GM12878 (cell line): ENCODE measurements at regions not wholly inside any gene's neighbourhood (a gene's known extent, or its start where the extent isn't known, plus 50 kb on each side); places are given as distances from the start of the nearest gene placed in this dataset.

Experiments used
- ATAC-seq: fragments of 200-7000 bp; cut with Tn5 transposase; 3 replicates; pipeline ENCODE4 v1.9.1; 2020; ENCODE audit warnings: mild to moderate bottlenecking, moderate library complexity
- BruUV-seq: library from RNA; stranded (reverse); fragments of 400-500 nt; replicated peaks from 2 replicates; lab custom pipeline; 2021; lab: Mats Ljungman, UMichigan
- CTCF ChIA-PET: fragments of 300-600 bp; sonication (Branson Sonifier 250); formaldehyde crosslinking; extraction: SDS; loops from one replicate; lab custom pipeline; 2021; ENCODE audit warnings: inconsistent platforms; lab: Yijun Ruan, JAX
- POLR2A ChIA-PET: fragments of 350-600 bp; formaldehyde crosslinking; extraction: SDS; loops from one replicate; lab custom pipeline; 2021; ENCODE audit warnings: inconsistent platforms; lab: Charles Lee
- RAD21 ChIA-PET: fragments of 300-600 bp; sonication (Branson Sonifier 250); formaldehyde crosslinking; loops from one replicate; lab custom pipeline; 2023; ENCODE audit warnings: antibody characterized with exemption; ENCODE audit not compliant: unreplicated experiment; lab: Charles Lee
- SMC1A ChIA-PET: fragments of 300-600 bp; sonication (Branson Sonifier 250); formaldehyde crosslinking; loops from one replicate; lab custom pipeline; 2023; ENCODE audit not compliant: unreplicated experiment, uncharacterized antibody; lab: Charles Lee
- DNase-seq: peaks from one replicate; pipeline ENCODE4 v3.0.0-alpha.2; 2011; ENCODE audit warnings: low read depth, low spot score
- FAIRE-seq: peaks from 3 replicates; lab custom pipeline; 2011; peaks lifted over from hg19 to GRCh38; lab: Jason Lieb, UNC
- H2AFZ ChIP-seq: 2 replicates; pipeline ENCODE4 v1.6.0; 2011; ENCODE audit warnings: low read depth, low read length, control low read depth; ENCODE audit not compliant: control insufficient read depth
- H3K27ac ChIP-seq: 2 replicates; pipeline ENCODE4 v1.5.1; 2011; ENCODE audit warnings: control low read depth; ENCODE audit not compliant: control insufficient read depth, insufficient read depth
- H3K27me3 ChIP-seq, 2 experiments: replicated peaks in 1 of 2; 2 replicates each; pipeline versions ENCODE4 v1.6.0 to v1.6.1; 2011; ENCODE audit warnings: low read length in 1 of 2; ENCODE audit not compliant: control insufficient read depth in 2 of 2, insufficient read depth in 2 of 2
- H3K36me3 ChIP-seq, 2 experiments: 2 replicates each; pipeline ENCODE4 v1.5.1; 2011; ENCODE audit warnings: low read length in 1 of 2; ENCODE audit not compliant: control insufficient read depth in 2 of 2, insufficient read depth in 2 of 2
- H3K4me1 ChIP-seq: 2 replicates; pipeline ENCODE4 v1.6.1; 2011; ENCODE audit warnings: mild to moderate bottlenecking, low read length, moderate library complexity, mixed read lengths; ENCODE audit not compliant: control insufficient read depth, insufficient read depth
- H3K4me2 ChIP-seq: 2 replicates; pipeline ENCODE4 v1.6.0; 2011; ENCODE audit warnings: control low read depth; ENCODE audit not compliant: control insufficient read depth, insufficient read depth
- H3K4me3 ChIP-seq: fragments of 200-600 bp; sonication (generic); 2 replicates; pipeline ENCODE4 v1.5.1; 2016
- H3K79me2 ChIP-seq: 2 replicates; pipeline ENCODE4 v1.6.0; 2011; ENCODE audit warnings: low read length; ENCODE audit not compliant: control insufficient read depth, insufficient read depth
- H3K9ac ChIP-seq: 2 replicates; pipeline ENCODE4 v1.8.0; 2011; ENCODE audit warnings: low read length, control low read depth, mixed read lengths; ENCODE audit not compliant: control insufficient read depth, insufficient read depth
- H3K9me3 ChIP-seq: replicated peaks from 3 replicates; pipeline ENCODE4 v1.5.1; 2011; ENCODE audit warnings: mild to moderate bottlenecking, low read length; ENCODE audit not compliant: control insufficient read depth, insufficient read depth
- H4K20me1 ChIP-seq: 2 replicates; pipeline ENCODE4 v1.6.0; 2011; ENCODE audit not compliant: control insufficient read depth, insufficient read depth
- ATF7 ChIP-seq: fragments of 450-650 bp; IDR thresholded peaks from 2 replicates; pipeline ENCODE4 v1.6.1; 2016; ENCODE audit warnings: low read depth, mild to moderate bottlenecking
- EED ChIP-seq: sonication (generic); IDR thresholded peaks from 2 replicates; pipeline ENCODE4 v1.6.1; 2016; ENCODE audit warnings: antibody characterized with exemption, low read depth
- NBN ChIP-seq: fragments of 450-650 bp; IDR thresholded peaks from 2 replicates; pipeline ENCODE4 v1.6.1; 2016
- NR2F1 ChIP-seq: fragments of 450-650 bp; conservative IDR thresholded peaks from 2 replicates; pipeline ENCODE4 v1.6.1; 2017; ENCODE audit warnings: mild to moderate bottlenecking
- ZBTB40 ChIP-seq: fragments of 450-650 bp; IDR thresholded peaks from 2 replicates; pipeline ENCODE4 v1.6.1; 2016; ENCODE audit warnings: mild to moderate bottlenecking, moderate library complexity, borderline replicate concordance
- WGBS: methylation state at CpG from one replicate; pipeline ENCODE4 v1.1.6; 2016; ENCODE audit warnings: low lambda C conversion rate; ENCODE audit not compliant: insufficient replicate concordance, insufficient coverage; ENCODE audit errors: missing lambda C conversion rate; 5-methylcytosine and 5-hydroxymethylcytosine counted together
- in situ Hi-C: fragments of 300-500 bp; cut with MboI; formaldehyde crosslinking; loops from 9 replicates; pipeline ENCODE4 v1.14.3; 2018; ENCODE audit warnings: mixed read lengths
- intact Hi-C: fragments of 100-400 bp; cut with micrococcal nuclease; formaldehyde crosslinking; loops from one replicate; pipeline ENCODE4 v1.14.2; 2022; ENCODE audit not compliant: unreplicated experiment
- TF ChIP-seq, protein P1 (sequence below): IDR thresholded peaks from 2 replicates; pipeline ENCODE4 v1.6.1; 2012; ENCODE audit warnings: low read depth, low read length, improper control_type of control experiment
- TF ChIP-seq, protein P2 (sequence below): IDR thresholded peaks from 2 replicates; pipeline ENCODE4 v1.6.1; 2011; ENCODE audit warnings: borderline replicate concordance, low read depth, mild to moderate bottlenecking, moderate library complexity, low read length; ENCODE audit not compliant: insufficient read depth, poor library complexity, severe bottlenecking

DNA sequence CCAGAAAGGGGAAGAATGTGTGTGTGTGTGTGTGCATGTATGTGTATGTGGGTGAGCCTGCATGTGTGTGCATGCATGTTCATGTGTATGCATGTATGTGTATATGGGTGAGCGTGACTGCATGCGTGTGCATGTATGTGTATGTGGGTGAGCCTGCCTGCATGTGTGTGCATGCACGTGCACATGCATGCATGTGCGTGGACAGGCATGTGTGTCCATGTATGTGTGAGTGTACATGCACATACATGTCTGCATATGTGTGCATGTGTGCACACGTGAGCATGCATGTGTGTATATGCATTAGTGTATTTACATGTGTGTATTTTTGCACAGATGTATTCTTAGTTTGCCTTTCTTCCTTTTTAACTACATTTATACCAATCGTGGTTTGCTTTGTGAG lies 601.5 kb downstream of the QKI start:
- ChIA-PET SMC1A (no interaction called here), RAD21 (no interaction called here), POLR2A (no interaction called here), CTCF (no interaction called here)
- Histone ChIP-seq H3K4me3 (no peak overlapping the region), H3K27me3 (no peaks in the 10 kb centered on the region), H3K27ac (no peak overlapping the region), H3K79me2 (no peaks in the 10 kb centered on the region), H2AFZ (no peak overlapping the region), H3K9ac (no peak overlapping the region), H3K4me1 (no peaks in the 10 kb centered on the region), H3K4me2 (no peak overlapping the region), H3K36me3 (no peaks in the 10 kb centered on the region), H4K20me1 (no peaks in the 10 kb centered on the region), H3K9me3 (no peaks in the 10 kb centered on the region)
- 45% methylated on average over 6 of the region's 6 CpGs for WGBS
- DNase-seq (no peak), FAIRE-seq (no peak), ATAC-seq (no peak)
- intact Hi-C loops, result no loop called here
- TF ChIP-seq EED (no peak), ATF7 (no peak), NBN (no peak), NR2F1 (no peak), ZBTB40 (no peak)
- TF ChIP-seq, protein P1, sequence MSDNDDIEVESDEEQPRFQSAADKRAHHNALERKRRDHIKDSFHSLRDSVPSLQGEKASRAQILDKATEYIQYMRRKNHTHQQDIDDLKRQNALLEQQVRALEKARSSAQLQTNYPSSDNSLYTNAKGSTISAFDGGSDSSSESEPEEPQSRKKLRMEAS, result no peak
- TF ChIP-seq, protein P2, sequence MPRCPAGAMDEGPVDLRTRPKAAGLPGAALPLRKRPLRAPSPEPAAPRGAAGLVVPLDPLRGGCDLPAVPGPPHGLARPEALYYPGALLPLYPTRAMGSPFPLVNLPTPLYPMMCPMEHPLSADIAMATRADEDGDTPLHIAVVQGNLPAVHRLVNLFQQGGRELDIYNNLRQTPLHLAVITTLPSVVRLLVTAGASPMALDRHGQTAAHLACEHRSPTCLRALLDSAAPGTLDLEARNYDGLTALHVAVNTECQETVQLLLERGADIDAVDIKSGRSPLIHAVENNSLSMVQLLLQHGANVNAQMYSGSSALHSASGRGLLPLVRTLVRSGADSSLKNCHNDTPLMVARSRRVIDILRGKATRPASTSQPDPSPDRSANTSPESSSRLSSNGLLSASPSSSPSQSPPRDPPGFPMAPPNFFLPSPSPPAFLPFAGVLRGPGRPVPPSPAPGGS, result no peak
- in situ Hi-C loops, result no loop called here
- BruUV-seq, result no TSS peak
